IMR-90 (cell line): ENCODE measurements at regions not wholly inside any gene's neighbourhood (a gene's known extent, or its start where the extent isn't known, plus 50 kb on each side); places are given as distances from the start of the nearest gene placed in this dataset.

Experiments used
- ATAC-seq: fragments of 200-7000 bp; cut with Tn5 transposase; 2 replicates; pipeline ENCODE4 v1.9.1; 2020; ENCODE audit warnings: low read depth, mild to moderate bottlenecking, moderate library complexity
- BruUV-seq: library from RNA; stranded (reverse); fragments of 400-500 nt; replicated peaks from 2 replicates; lab custom pipeline; 2021; lab: Mats Ljungman, UMichigan
- CTCF ChIA-PET: fragments of 300-600 bp; formaldehyde crosslinking; extraction: SDS; loops from one replicate; lab custom pipeline; 2021; ENCODE audit warnings: antibody characterized with exemption; lab: Yijun Ruan, JAX
- POLR2A ChIA-PET: fragments of 300-600 bp; sonication (Branson Sonifier 250); formaldehyde crosslinking; loops from one replicate; lab custom pipeline; 2022; ENCODE audit warnings: antibody characterized with exemption; ENCODE audit not compliant: unreplicated experiment; lab: Charles Lee
- DNase-seq: peaks from one replicate; pipeline ENCODE4 v3.0.0; 2013
- H2AFZ ChIP-seq: replicated peaks from 2 replicates; pipeline ENCODE3; 2013; ENCODE audit warnings: low read length, mild to moderate bottlenecking; ENCODE audit not compliant: poor library complexity
- H2AK5ac ChIP-seq: 2 replicates; pipeline ENCODE4 v1.6.1; 2013; ENCODE audit warnings: low read depth, low read length, inconsistent platforms
- H2AK9ac ChIP-seq: replicated peaks from 2 replicates; pipeline ENCODE3; 2013; ENCODE audit warnings: mild to moderate bottlenecking, low read depth, low read length, moderate library complexity; ENCODE audit not compliant: poor library complexity
- H2BK120ac ChIP-seq: 2 replicates; pipeline ENCODE4 v1.6.1; 2013; ENCODE audit warnings: low read depth, low read length, inconsistent platforms
- H2BK15ac ChIP-seq: 3 replicates; pipeline ENCODE4 v1.6.1; 2013; ENCODE audit warnings: low read depth, low read length, inconsistent platforms
- H2BK20ac ChIP-seq: 2 replicates; pipeline ENCODE4 v1.6.1; 2013; ENCODE audit warnings: low read depth, mild to moderate bottlenecking, inconsistent platforms, low read length, moderate library complexity
- H2BK5ac ChIP-seq: 2 replicates; pipeline ENCODE4 v1.6.1; 2013; ENCODE audit warnings: mild to moderate bottlenecking, low read depth, low read length, inconsistent platforms; ENCODE audit not compliant: poor library complexity, severe bottlenecking
- H3K14ac ChIP-seq: replicated peaks from 2 replicates; pipeline ENCODE4 v1.6.1; 2013; ENCODE audit warnings: low read depth, low read length, inconsistent platforms
- H3K18ac ChIP-seq: 2 replicates; pipeline ENCODE4 v1.6.1; 2013; ENCODE audit warnings: low read depth, low read length, control low read depth
- H3K23ac ChIP-seq: 2 replicates; pipeline ENCODE4 v1.6.1; 2013; ENCODE audit warnings: low read depth, low read length, inconsistent platforms
- H3K27ac ChIP-seq: 2 replicates; pipeline ENCODE4 v1.5.1; 2013; ENCODE audit warnings: mild to moderate bottlenecking, control low read depth, low read length; ENCODE audit not compliant: insufficient read depth
- H3K27me3 ChIP-seq: 2 replicates; pipeline ENCODE4 v1.6.1; 2013; ENCODE audit warnings: low read length; ENCODE audit not compliant: control insufficient read depth, insufficient read depth
- H3K36me3 ChIP-seq: 2 replicates; pipeline ENCODE4 v1.6.1; 2013; ENCODE audit warnings: low read length, mixed read lengths; ENCODE audit not compliant: control insufficient read depth, insufficient read depth
- H3K4ac ChIP-seq: 2 replicates; pipeline ENCODE4 v1.6.1; 2013; ENCODE audit warnings: low read depth, low read length, inconsistent platforms
- H3K4me1 ChIP-seq: 2 replicates; pipeline ENCODE4 v1.6.1; 2013; ENCODE audit warnings: low read length, mixed read lengths; ENCODE audit not compliant: control insufficient read depth, insufficient read depth
- H3K4me2 ChIP-seq: 2 replicates; pipeline ENCODE4 v1.6.1; 2013; ENCODE audit warnings: low read depth, mild to moderate bottlenecking, control low read depth, low read length, moderate library complexity
- H3K4me3 ChIP-seq: 2 replicates; pipeline ENCODE4 v1.5.1; 2013; ENCODE audit warnings: low read depth, mild to moderate bottlenecking, control low read depth, low read length, moderate library complexity; ENCODE audit not compliant: insufficient read depth
- H3K56ac ChIP-seq: 2 replicates; pipeline ENCODE4 v1.6.1; 2013; ENCODE audit warnings: low read length, inconsistent platforms; ENCODE audit not compliant: insufficient read depth; ENCODE audit errors: extremely low read depth
- H3K79me1 ChIP-seq, 2 experiments: 2 replicates each; pipeline ENCODE4 v1.6.1; 2013; ENCODE audit warnings: low read length in 2 of 2, inconsistent platforms in 1 of 2, low read depth in 1 of 2
- H3K9ac ChIP-seq: 2 replicates; pipeline ENCODE4 v1.6.1; 2013; ENCODE audit warnings: low read depth, low read length, control low read depth
- H3K9me1 ChIP-seq: 2 replicates; pipeline ENCODE4 v1.6.1; 2013; ENCODE audit warnings: low read length, inconsistent platforms; ENCODE audit not compliant: insufficient read depth
- H3K9me3 ChIP-seq: 2 replicates; pipeline ENCODE4 v1.6.1; 2013; ENCODE audit warnings: low read length; ENCODE audit not compliant: control insufficient read depth, insufficient read depth
- H4K20me1 ChIP-seq: 2 replicates; pipeline ENCODE4 v1.6.1; 2013; ENCODE audit warnings: low read length, inconsistent platforms; ENCODE audit not compliant: insufficient read depth
- H4K5ac ChIP-seq: 2 replicates; pipeline ENCODE4 v1.6.1; 2013; ENCODE audit warnings: mild to moderate bottlenecking, low read depth, low read length, control low read depth
- H4K8ac ChIP-seq, 2 experiments: 2 replicates each; pipeline ENCODE4 v1.6.1; 2013; ENCODE audit warnings: low read depth in 2 of 2, low read length in 2 of 2, control low read depth in 1 of 2, inconsistent platforms in 1 of 2
- H4K91ac ChIP-seq: 2 replicates; pipeline ENCODE4 v1.6.1; 2013; ENCODE audit warnings: low read depth, low read length, inconsistent platforms; ENCODE audit not compliant: insufficient read depth
- CEBPB ChIP-seq: IDR thresholded peaks from 2 replicates; pipeline ENCODE4 v1.6.1; 2012; ENCODE audit warnings: low read depth, low read length, improper control_type of control experiment
- CHD1 ChIP-seq: IDR thresholded peaks from 2 replicates; pipeline ENCODE4 v1.6.1; 2012; ENCODE audit warnings: low read depth, low read length, improper control_type of control experiment
- CTCF ChIP-seq: conservative IDR thresholded peaks from 2 replicates; pipeline ENCODE4 v1.5.1; 2012; ENCODE audit warnings: mild to moderate bottlenecking, low read depth, low read length, improper control_type of control experiment
- ELK1 ChIP-seq: fragments of 150-350 bp; IDR thresholded peaks from 2 replicates; pipeline ENCODE4 v1.6.1; 2016; ENCODE audit warnings: low read depth, mild to moderate bottlenecking, low read length, moderate library complexity, borderline replicate concordance
- FOS ChIP-seq: fragments of 150-350 bp; IDR thresholded peaks from 2 replicates; pipeline ENCODE4 v1.6.1; 2016; ENCODE audit warnings: low read depth, low read length
- POLR2A ChIP-seq: IDR thresholded peaks from 2 replicates; pipeline ENCODE4 v1.6.1; 2012; ENCODE audit warnings: mild to moderate bottlenecking, low read depth, low read length
- RAD21 ChIP-seq: IDR thresholded peaks from 2 replicates; pipeline ENCODE4 v1.6.1; 2012; ENCODE audit warnings: low read length, improper control_type of control experiment
- RCOR1 ChIP-seq: IDR thresholded peaks from 2 replicates; pipeline ENCODE4 v1.6.1; 2012; ENCODE audit warnings: mild to moderate bottlenecking, low read length, improper control_type of control experiment; ENCODE audit not compliant: insufficient replicate concordance
- WGBS, 2 experiments: methylation state at CpG; one replicate each; pipeline versions ENCODE4 v1.1.5 to v1.1.7; 2013; ENCODE audit warnings: missing lambda C conversion rate in 2 of 2; ENCODE audit not compliant: insufficient read length in 1 of 2; ENCODE audit errors: extremely low coverage in 2 of 2; 5-methylcytosine and 5-hydroxymethylcytosine counted together
- dilution Hi-C: fragments of 300-500 bp; cut with HindIII; formaldehyde crosslinking; loops from one replicate; pipeline ENCODE4 v1.14.3; 2018; ENCODE audit warnings: low sequenced_read_pairs; ENCODE audit not compliant: unreplicated experiment
- in situ Hi-C: fragments of 300-500 bp; cut with MboI; formaldehyde crosslinking; loops from 3 replicates; pipeline ENCODE4 v1.14.3; 2019; ENCODE audit warnings: low sequenced_read_pairs, inconsistent platforms, mixed read lengths
- intact Hi-C: fragments of 100-400 bp; cut with micrococcal nuclease; formaldehyde crosslinking; loops from 2 replicates; pipeline ENCODE4 v1.10.0; 2022

GRCh38 chr16:64469906-64470702 lies 651.8 kb downstream of the CDH11 start:
- no peak overlapping the region for H3K27ac ChIP-seq
- no peaks in the 10 kb centered on the region for H3K79me1 ChIP-seq
- CTCF ChIA-PET: interaction anchor here (0.6 to 0.9 kb wide), 3 partner anchors 8 to 936 kb away, joined by 3 to 5 read pairs (median 3); no protein-coding TSS in a partner anchor
- H4K20me1 ChIP-seq: no peaks in the 10 kb centered on the region
- H3K9ac ChIP-seq: no peak overlapping the region
- H2BK5ac ChIP-seq: no peak overlapping the region
- no peak overlapping the region for H2AK5ac ChIP-seq
- no peak overlapping the region for H3K14ac ChIP-seq
- H3K56ac ChIP-seq: no peak overlapping the region
- H4K91ac ChIP-seq: no peak overlapping the region
- WGBS, 2 experiments: 80% methylated on average over 1 of the region's 2 CpGs; no CpG with 5 or more reads in 1 of the 2 experiments
- ATAC-seq: peak; percentile 42; the same call in 1 of the 2 replicates
- POLR2A ChIA-PET: interaction anchor here (0.6 kb wide), 2 partner anchors 112 to 1111 kb away, joined by 3 to 5 read pairs; no protein-coding TSS in a partner anchor
- no peak overlapping the region for H2AK9ac ChIP-seq
- TF ChIP-seq CHD1 (no peak), ELK1 (no peak), RCOR1 (no peak), RAD21 (0 out of 2 replicates have a peak, but pooled peaks have one; percentile 18), FOS (no peak), POLR2A (no peak), CTCF (0 out of 2 replicates have a peak, but pooled peaks have one; percentile 20), CEBPB (no peak)
- DNase-seq: no peak
- H3K27me3 ChIP-seq: no peaks in the 10 kb centered on the region
- no peak overlapping the region for H2BK20ac ChIP-seq
- no peak overlapping the region for H2BK15ac ChIP-seq
- no peaks in the 10 kb centered on the region for H3K4me1 ChIP-seq
- in situ Hi-C loops: loop anchor here (25.0 kb wide), 2 partner anchors 383 to 1108 kb away; no protein-coding TSS in a partner anchor
- H3K9me1 ChIP-seq: no peaks in the 10 kb centered on the region
- no peak overlapping the region for H3K18ac ChIP-seq
- intact Hi-C loops: no loop called here
- H3K36me3 ChIP-seq: no peaks in the 10 kb centered on the region
- H3K9me3 ChIP-seq: no peaks in the 10 kb centered on the region
- no peak overlapping the region for H4K8ac ChIP-seq
- no peak overlapping the region for H3K4ac ChIP-seq
- no TSS peak for BruUV-seq
- dilution Hi-C loops: no loop called here
- H3K4me3 ChIP-seq: no peak overlapping the region
- no peak overlapping the region for H2AFZ ChIP-seq
- no peak overlapping the region for H3K23ac ChIP-seq
- H4K5ac ChIP-seq: no peak overlapping the region
- no peak overlapping the region for H3K4me2 ChIP-seq
- H2BK120ac ChIP-seq: no peak overlapping the region
